ENCODE measurements at regions not wholly inside any gene's neighbourhood (a gene's known extent, or its start where the extent isn't known, plus 50 kb on each side); places are given as distances from the start of the nearest gene placed in this dataset.
A peak's percentile ranks its signal among the peaks of the same experiment; 100 is the strongest.

- TF ChIP-seq ZBTB33 (IDR thresholded peaks at IDR 0.05; ENCODE audit: extremely low read depth, insufficient replicate concordance, low read length) (no peak), EGR1 (IDR thresholded peaks at IDR 0.05; ENCODE audit: low read depth) (no peak), EZH2phosphoT487 (IDR thresholded peaks at IDR 0.05; ENCODE audit: borderline replicate concordance) (no peak), TCF7L2 (IDR thresholded peaks at IDR 0.05; ENCODE audit: borderline replicate concordance, extremely low read depth, insufficient read depth, insufficient read length) (no peak)
Measured at GRCh38 chr13:104014803-104015645, 948.8 kb upstream of the SLC10A2 start (continued).

DNA sequence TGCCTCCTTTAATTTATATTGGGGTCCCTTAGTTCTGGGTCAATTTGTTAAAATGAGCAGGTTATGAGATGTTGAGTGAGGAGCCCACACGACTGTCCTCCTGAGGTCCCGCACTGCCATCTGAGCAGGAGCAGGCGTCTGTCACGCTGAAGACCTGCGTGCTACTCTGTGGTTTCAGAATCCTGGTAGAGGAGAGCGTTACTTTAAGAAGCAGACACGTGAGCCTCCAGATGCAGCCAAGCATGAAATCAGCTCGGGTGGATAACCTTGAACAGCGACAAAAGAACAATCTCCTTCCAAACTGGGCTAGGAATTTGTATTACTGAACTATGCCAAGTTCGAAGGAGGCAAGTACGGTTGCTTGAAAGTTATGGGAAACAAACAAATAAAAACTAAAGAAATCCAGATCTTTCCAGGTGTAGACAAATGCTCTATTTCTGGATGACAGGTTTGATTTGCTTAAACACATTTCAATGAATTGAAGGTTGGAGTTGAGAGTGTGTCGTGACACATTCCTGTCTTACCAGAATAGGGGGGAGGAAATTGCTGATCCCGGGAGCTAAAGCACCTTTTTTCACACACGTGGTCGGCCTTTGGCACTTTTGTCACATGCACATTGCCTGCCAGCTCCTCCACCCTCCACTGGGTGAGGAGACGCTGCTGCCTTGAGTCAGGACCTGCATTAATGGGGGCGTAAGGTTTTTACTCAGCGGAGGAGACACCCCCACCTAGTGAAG, 945.5 kb upstream of the SLC10A2 start:
- ATAC-seq (0 out of 2 replicates have a peak, but pooled peaks have one; percentile 34), DNase-seq (ENCODE audit: low read depth, low spot score) (no peak)
- ChIA-PET POLR2A (no interaction called here), RAD21 (ENCODE audit: low non-redundant PET in 1 of 2, low total read pairs in 2 of 2, uncharacterized antibody in 2 of 2, unreplicated experiment in 2 of 2) (no interaction called here), CTCF (no interaction called here)
- Histone ChIP-seq H2AFZ (ENCODE audit: low read depth, low read length, poor library complexity, severe bottlenecking) (peak overlapping the region; percentile 26), H3K4me3 (replicated peaks in 1 of 2; ENCODE audit: low read depth in 1 of 2, low read length in 2 of 2) (no peak overlapping the region), H3K9me2 (ENCODE audit: insufficient read depth) (no peaks in the 10 kb centered on the region), H3K79me2 (ENCODE audit: insufficient read depth, low read length) (no peaks in the 10 kb centered on the region), H3K36me3 (ENCODE audit: control insufficient read depth in 1 of 2, insufficient read depth in 2 of 2, low read length in 2 of 2) (no peaks in the 10 kb centered on the region), H3K27ac (ENCODE audit: low read depth, low read length) (no peak overlapping the region), H3K4me1 (ENCODE audit: control insufficient read depth in 1 of 2, insufficient read depth in 2 of 2, low read length in 2 of 2) (no peaks in the 10 kb centered on the region), H3K9ac (ENCODE audit: low read length) (no peak overlapping the region), H3K4me2 (ENCODE audit: low read length) (no peak overlapping the region), H3K27me3 (ENCODE audit: insufficient read depth, low read length) (no peaks in the 10 kb centered on the region), H4K20me1 (ENCODE audit: insufficient read depth) (no peaks in the 10 kb centered on the region), H3K9me3 (ENCODE audit: control insufficient read depth in 1 of 2, insufficient read depth in 1 of 2, low read depth in 1 of 2, low read length in 2 of 2) (no peaks in the 10 kb centered on the region)
- TF ChIP-seq ZBTB33 (IDR thresholded peaks at IDR 0.05; ENCODE audit: extremely low read depth, insufficient replicate concordance, low read length) (no peak), ZFX (IDR thresholded peaks at IDR 0.05) (no peak), POLR2A (IDR thresholded peaks at IDR 0.05; ENCODE audit: borderline replicate concordance, extremely low read depth, insufficient read depth, insufficient read length) (no peak), ELF1 (IDR thresholded peaks at IDR 0.05; ENCODE audit: borderline replicate concordance, low read depth) (no peak), ATF3 (IDR thresholded peaks at IDR 0.05) (no peak), POLR2AphosphoS5 (IDR thresholded peaks at IDR 0.05; ENCODE audit: low read depth, low read length) (no peak), EZH2 (IDR thresholded peaks at IDR 0.05) (no peak), CEBPB (IDR thresholded peaks at IDR 0.05; ENCODE audit: low read depth) (no peak), SRF (IDR thresholded peaks at IDR 0.05; ENCODE audit: low read depth) (no peak), FOSL1 (IDR thresholded peaks at IDR 0.05; ENCODE audit: low read depth) (no peak), YY1 (IDR thresholded peaks at IDR 0.05; ENCODE audit: extremely low read depth, insufficient replicate concordance, low read depth, low read length) (no peak), TCF7L2 (IDR thresholded peaks at IDR 0.05; ENCODE audit: borderline replicate concordance, extremely low read depth, insufficient read depth, insufficient read length) (no peak)
- TF ChIP-seq, protein P1, sequence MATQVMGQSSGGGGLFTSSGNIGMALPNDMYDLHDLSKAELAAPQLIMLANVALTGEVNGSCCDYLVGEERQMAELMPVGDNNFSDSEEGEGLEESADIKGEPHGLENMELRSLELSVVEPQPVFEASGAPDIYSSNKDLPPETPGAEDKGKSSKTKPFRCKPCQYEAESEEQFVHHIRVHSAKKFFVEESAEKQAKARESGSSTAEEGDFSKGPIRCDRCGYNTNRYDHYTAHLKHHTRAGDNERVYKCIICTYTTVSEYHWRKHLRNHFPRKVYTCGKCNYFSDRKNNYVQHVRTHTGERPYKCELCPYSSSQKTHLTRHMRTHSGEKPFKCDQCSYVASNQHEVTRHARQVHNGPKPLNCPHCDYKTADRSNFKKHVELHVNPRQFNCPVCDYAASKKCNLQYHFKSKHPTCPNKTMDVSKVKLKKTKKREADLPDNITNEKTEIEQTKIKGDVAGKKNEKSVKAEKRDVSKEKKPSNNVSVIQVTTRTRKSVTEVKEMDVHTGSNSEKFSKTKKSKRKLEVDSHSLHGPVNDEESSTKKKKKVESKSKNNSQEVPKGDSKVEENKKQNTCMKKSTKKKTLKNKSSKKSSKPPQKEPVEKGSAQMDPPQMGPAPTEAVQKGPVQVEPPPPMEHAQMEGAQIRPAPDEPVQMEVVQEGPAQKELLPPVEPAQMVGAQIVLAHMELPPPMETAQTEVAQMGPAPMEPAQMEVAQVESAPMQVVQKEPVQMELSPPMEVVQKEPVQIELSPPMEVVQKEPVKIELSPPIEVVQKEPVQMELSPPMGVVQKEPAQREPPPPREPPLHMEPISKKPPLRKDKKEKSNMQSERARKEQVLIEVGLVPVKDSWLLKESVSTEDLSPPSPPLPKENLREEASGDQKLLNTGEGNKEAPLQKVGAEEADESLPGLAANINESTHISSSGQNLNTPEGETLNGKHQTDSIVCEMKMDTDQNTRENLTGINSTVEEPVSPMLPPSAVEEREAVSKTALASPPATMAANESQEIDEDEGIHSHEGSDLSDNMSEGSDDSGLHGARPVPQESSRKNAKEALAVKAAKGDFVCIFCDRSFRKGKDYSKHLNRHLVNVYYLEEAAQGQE (IDR thresholded peaks at IDR 0.05; ENCODE audit: low read depth): no peak
- intact Hi-C loops (cut with micrococcal nuclease): no loop called here
- BruUV-seq (replicated peaks): no TSS peak

Data from HCT116 (cell line).